Left ventricle myocardium inferior (tissue), 1 donor: ENCODE measurements at regions not wholly inside any gene's neighbourhood (a gene's known extent, or its start where the extent isn't known, plus 50 kb on each side); places are given as distances from the start of the nearest gene placed in this dataset.

Experiments used
- DNase-seq: peaks from one replicate; pipeline ENCODE4 v3.0.0-alpha.2; 2020
- H3K27ac ChIP-seq: fragments of 200-600 bp; replicated peaks from 2 replicates; pipeline ENCODE4 v1.8.0; 2021
- H3K27me3 ChIP-seq: fragments of 200-600 bp; 2 replicates; pipeline ENCODE4 v1.8.0; 2021; ENCODE audit warnings: low read depth
- H3K36me3 ChIP-seq: fragments of 200-600 bp; 2 replicates; pipeline ENCODE4 v1.8.0; 2021
- H3K4me1 ChIP-seq: fragments of 200-600 bp; 2 replicates; pipeline ENCODE4 v1.8.0; 2021
- H3K4me3 ChIP-seq: fragments of 200-600 bp; 2 replicates; pipeline ENCODE4 v1.8.0; 2021; ENCODE audit warnings: mild to moderate bottlenecking, moderate library complexity
- H3K9me3 ChIP-seq: fragments of 200-600 bp; replicated peaks from 2 replicates; pipeline ENCODE4 v1.8.0; 2021
- CTCF ChIP-seq: fragments of 200-600 bp; IDR thresholded peaks from 2 replicates; pipeline ENCODE4 v1.8.0; 2021; ENCODE audit warnings: antibody characterized with exemption, mild to moderate bottlenecking, borderline replicate concordance
- intact Hi-C: fragments of 100-400 bp; cut with micrococcal nuclease; formaldehyde crosslinking; loops from one replicate; pipeline ENCODE4 v1.11.0; 2022
- donor health status: DM: no; HTN: yes; CAD: no; lungs with severe emphysema.

GRCh38 chr9:102124465-102124864 lies 386.0 kb upstream of the GRIN3A start:
- intact Hi-C loops: no loop called here
- Histone ChIP-seq H3K27ac (no peak overlapping the region), H3K4me1 (no peaks in the 10 kb centered on the region), H3K36me3 (no peaks in the 10 kb centered on the region), H3K4me3 (no peak overlapping the region), H3K27me3 (no peaks in the 10 kb centered on the region), H3K9me3 (peaks cover 17% of the 10 kb centered on the region)
- DNase-seq: no peak
- TF ChIP-seq CTCF: no peak

- H3K4me3 ChIP-seq: no peak overlapping the region
- intact Hi-C loops: no loop called here
- H3K4me1 ChIP-seq: no peaks in the 10 kb centered on the region
- DNase-seq: no peak
- no peaks in the 10 kb centered on the region for H3K36me3 ChIP-seq
- H3K27ac ChIP-seq: no peak overlapping the region
- no peak for TF ChIP-seq CTCF
- H3K27me3 ChIP-seq: no peaks in the 10 kb centered on the region
- H3K9me3 ChIP-seq: peaks cover 38% of the 10 kb centered on the region
Measured at GRCh38 chr9:102114557-102114956, 376.1 kb upstream of the GRIN3A start.

- Histone ChIP-seq H3K36me3 (no peaks in the 10 kb centered on the region), H3K9me3 (peaks cover 33% of the 10 kb centered on the region)
Measured at GRCh38 chr9:102113191-102113590, 374.7 kb upstream of the GRIN3A start.

GRCh38 chr9:102106439-102106838 lies 368.0 kb upstream of the GRIN3A start:
- intact Hi-C loops: no loop called here
- DNase-seq: no peak
- Histone ChIP-seq H3K9me3 (peaks cover 29% of the 10 kb centered on the region), H3K4me1 (no peaks in the 10 kb centered on the region), H3K4me3 (no peak overlapping the region), H3K36me3 (no peaks in the 10 kb centered on the region), H3K27ac (no peak overlapping the region), H3K27me3 (no peaks in the 10 kb centered on the region)
- no peak for TF ChIP-seq CTCF

More at GRCh38 chr9:102113191-102113590, 374.7 kb upstream of the GRIN3A start:
- TF ChIP-seq CTCF: no peak
- Histone ChIP-seq H3K27me3 (no peaks in the 10 kb centered on the region), H3K27ac (no peak overlapping the region), H3K4me1 (no peaks in the 10 kb centered on the region), H3K4me3 (no peak overlapping the region)
- intact Hi-C loops: no loop called here
- no peak for DNase-seq

- intact Hi-C loops: no loop called here
- no peaks in the 10 kb centered on the region for H3K27me3 ChIP-seq
- H3K27ac ChIP-seq: no peak overlapping the region
- H3K4me1 ChIP-seq: no peaks in the 10 kb centered on the region
- no peak for TF ChIP-seq CTCF
- no peaks in the 10 kb centered on the region for H3K36me3 ChIP-seq
- H3K9me3 ChIP-seq: peaks cover 18% of the 10 kb centered on the region
- no peak overlapping the region for H3K4me3 ChIP-seq
- DNase-seq: no peak
Measured at GRCh38 chr9:102101723-102102122, 363.3 kb upstream of the GRIN3A start.

GRCh38 chr9:102087141-102087540 lies 348.7 kb upstream of the GRIN3A start:
- intact Hi-C loops: no loop called here
- DNase-seq: no peak

More at GRCh38 chr9:102087141-102087540, 348.7 kb upstream of the GRIN3A start:
- no peaks in the 10 kb centered on the region for H3K9me3 ChIP-seq
- H3K4me1 ChIP-seq: no peaks in the 10 kb centered on the region
- H3K27me3 ChIP-seq: no peaks in the 10 kb centered on the region
- no peaks in the 10 kb centered on the region for H3K36me3 ChIP-seq
- H3K27ac ChIP-seq: no peak overlapping the region
- TF ChIP-seq CTCF: no peak
- H3K4me3 ChIP-seq: no peak overlapping the region
